ENCODE measurements at regions not wholly inside any gene's neighbourhood (a gene's known extent, or its start where the extent isn't known, plus 50 kb on each side); places are given as distances from the start of the nearest gene placed in this dataset.

GRCh38 chr17:77677630-77678029 lies 280.9 kb upstream of the TNRC6C start:
- no peak for DNase-seq (ENCODE audit: low read depth in 2 of 2)

GRCh38 chr17:77679589-77679988 lies 278.9 kb upstream of the TNRC6C start:
- no peak for DNase-seq (ENCODE audit: low read depth in 2 of 2)

- no peak for DNase-seq (ENCODE audit: low read depth in 2 of 2)
Observed at GRCh38 chr17:77681861-77682260, 276.6 kb upstream of the TNRC6C start.

- no peak for DNase-seq (ENCODE audit: low read depth in 2 of 2)
Observed at GRCh38 chr17:77684803-77685798, 273.4 kb upstream of the TNRC6C start.

- DNase-seq (ENCODE audit: low read depth in 2 of 2): no peak
Observed at GRCh38 chr17:77685881-77686486, 272.5 kb upstream of the TNRC6C start.

GRCh38 chr17:77686903-77687302 lies 271.6 kb upstream of the TNRC6C start:
- DNase-seq (ENCODE audit: low read depth in 2 of 2): no peak

GRCh38 chr17:77687417-77687816 lies 271.1 kb upstream of the TNRC6C start:
- no peak for DNase-seq (ENCODE audit: low read depth in 2 of 2)

GRCh38 chr17:77687921-77688320 lies 270.6 kb upstream of the TNRC6C start:
- no peak for DNase-seq (ENCODE audit: low read depth in 2 of 2)

- DNase-seq (ENCODE audit: low read depth in 2 of 2): no peak
Observed at GRCh38 chr17:77688369-77688768, 270.1 kb upstream of the TNRC6C start.

- DNase-seq (ENCODE audit: low read depth in 2 of 2): no peak
Observed at GRCh38 chr17:77690271-77691161, 268.0 kb upstream of the TNRC6C start.

- no peak for DNase-seq (ENCODE audit: low read depth in 2 of 2)
Observed at GRCh38 chr17:77691216-77692085, 267.1 kb upstream of the TNRC6C start.

GRCh38 chr17:77692571-77693161 lies 265.8 kb upstream of the TNRC6C start:
- DNase-seq (ENCODE audit: low read depth in 2 of 2): no peak

- no peak for DNase-seq (ENCODE audit: low read depth in 2 of 2)
Observed at GRCh38 chr17:77693301-77693700, 265.2 kb upstream of the TNRC6C start.

- no peak for DNase-seq (ENCODE audit: low read depth in 2 of 2)
Observed at GRCh38 chr17:77693776-77694175, 264.7 kb upstream of the TNRC6C start.

- DNase-seq (ENCODE audit: low read depth in 2 of 2): no peak
Observed at GRCh38 chr17:77694391-77695363, 263.8 kb upstream of the TNRC6C start.

- DNase-seq (ENCODE audit: low read depth in 2 of 2): no peak
Observed at GRCh38 chr17:77695386-77695785, 263.1 kb upstream of the TNRC6C start.

- DNase-seq (ENCODE audit: low read depth in 2 of 2): no peak
Observed at GRCh38 chr17:77696151-77696720, 262.3 kb upstream of the TNRC6C start.

- DNase-seq (ENCODE audit: low read depth in 2 of 2): no peak
Observed at GRCh38 chr17:77696721-77697460, 261.6 kb upstream of the TNRC6C start.

Data from fibroblast of skin of left quadriceps (primary cell).